Choroid plexus epithelial cell (primary cell): ENCODE measurements at regions not wholly inside any gene's neighbourhood (a gene's known extent, or its start where the extent isn't known, plus 50 kb on each side); places are given as distances from the start of the nearest gene placed in this dataset.

Experiments
- DNase-seq: peaks from one replicate; pipeline ENCODE4 v3.0.0-alpha.2; 2010; ENCODE audit warnings: low read depth
- H3K4me3 ChIP-seq: 2 replicates; pipeline ENCODE4 v1.5.1; 2011; ENCODE audit warnings: low read depth, mild to moderate bottlenecking, control low read depth, low read length, moderate library complexity
- TF ChIP-seq, protein P1 (sequence below): conservative IDR thresholded peaks from 2 replicates; pipeline ENCODE4 v1.5.1; 2011; ENCODE audit warnings: low read depth, mild to moderate bottlenecking, control low read depth, inconsistent platforms, low read length, moderate library complexity

DNA sequence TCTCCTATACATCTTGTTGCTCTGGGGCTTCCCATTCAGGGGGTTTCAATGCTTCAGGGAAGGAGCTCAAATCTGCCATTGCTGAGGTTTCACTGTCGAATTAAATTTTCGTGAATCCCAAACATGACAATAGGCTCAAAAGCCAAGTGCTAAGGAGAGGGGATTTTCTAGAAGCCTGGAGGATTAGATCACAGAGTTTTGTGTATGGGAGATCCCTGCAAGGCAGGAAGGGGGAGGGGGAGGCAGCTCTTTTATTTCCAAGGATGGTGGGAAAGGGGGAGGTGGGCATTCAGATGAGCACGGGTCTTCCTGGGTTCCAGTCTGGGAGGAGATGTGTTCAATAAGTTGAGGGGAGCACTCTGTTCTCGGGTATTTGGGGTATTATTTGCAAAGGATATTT lies 69.9 kb upstream of the DLG1 start:
- DNase-seq, result no peak
- TF ChIP-seq, protein P1, sequence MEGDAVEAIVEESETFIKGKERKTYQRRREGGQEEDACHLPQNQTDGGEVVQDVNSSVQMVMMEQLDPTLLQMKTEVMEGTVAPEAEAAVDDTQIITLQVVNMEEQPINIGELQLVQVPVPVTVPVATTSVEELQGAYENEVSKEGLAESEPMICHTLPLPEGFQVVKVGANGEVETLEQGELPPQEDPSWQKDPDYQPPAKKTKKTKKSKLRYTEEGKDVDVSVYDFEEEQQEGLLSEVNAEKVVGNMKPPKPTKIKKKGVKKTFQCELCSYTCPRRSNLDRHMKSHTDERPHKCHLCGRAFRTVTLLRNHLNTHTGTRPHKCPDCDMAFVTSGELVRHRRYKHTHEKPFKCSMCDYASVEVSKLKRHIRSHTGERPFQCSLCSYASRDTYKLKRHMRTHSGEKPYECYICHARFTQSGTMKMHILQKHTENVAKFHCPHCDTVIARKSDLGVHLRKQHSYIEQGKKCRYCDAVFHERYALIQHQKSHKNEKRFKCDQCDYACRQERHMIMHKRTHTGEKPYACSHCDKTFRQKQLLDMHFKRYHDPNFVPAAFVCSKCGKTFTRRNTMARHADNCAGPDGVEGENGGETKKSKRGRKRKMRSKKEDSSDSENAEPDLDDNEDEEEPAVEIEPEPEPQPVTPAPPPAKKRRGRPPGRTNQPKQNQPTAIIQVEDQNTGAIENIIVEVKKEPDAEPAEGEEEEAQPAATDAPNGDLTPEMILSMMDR, result no peak
- no peak overlapping the region for H3K4me3 ChIP-seq

DNA sequence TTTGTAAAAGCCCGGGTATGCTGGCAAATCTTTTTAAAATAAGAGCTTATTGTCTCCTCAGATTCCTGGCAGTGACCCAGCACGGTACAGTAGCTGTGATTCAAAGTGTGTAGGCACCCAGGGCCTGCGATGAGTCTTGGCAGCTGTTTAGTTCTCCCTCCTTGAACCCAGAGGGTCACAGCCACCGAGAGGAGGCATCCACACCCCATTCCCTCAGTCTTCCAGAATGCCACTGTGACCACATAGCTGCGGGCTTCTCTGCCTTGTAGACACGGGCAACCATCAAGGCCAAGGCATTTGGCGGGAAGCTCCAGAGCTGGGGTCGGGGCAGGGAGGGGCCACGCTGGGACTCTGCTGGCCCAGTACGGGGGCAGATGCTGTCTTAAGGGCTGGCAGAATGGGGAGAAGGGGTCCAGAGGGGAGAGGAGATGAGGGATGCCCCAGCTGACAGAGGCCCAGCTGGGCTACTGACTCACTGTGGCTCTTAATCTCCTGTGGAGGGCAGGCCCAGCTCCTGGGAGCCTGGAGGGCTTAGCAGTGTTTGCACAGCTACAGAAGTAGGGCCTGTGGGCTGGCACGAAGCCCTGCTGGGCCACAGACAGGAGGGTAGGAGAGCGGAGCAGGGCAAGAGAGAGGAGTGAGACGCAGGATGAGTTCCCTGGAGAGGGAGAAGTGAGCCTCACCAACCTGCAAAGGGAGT lies 68.8 kb upstream of the DLG1 start:
- DNase-seq, result peak; percentile 64
- TF ChIP-seq, protein P1, result no peak
- H3K4me3 ChIP-seq, result no peak overlapping the region

DNA sequence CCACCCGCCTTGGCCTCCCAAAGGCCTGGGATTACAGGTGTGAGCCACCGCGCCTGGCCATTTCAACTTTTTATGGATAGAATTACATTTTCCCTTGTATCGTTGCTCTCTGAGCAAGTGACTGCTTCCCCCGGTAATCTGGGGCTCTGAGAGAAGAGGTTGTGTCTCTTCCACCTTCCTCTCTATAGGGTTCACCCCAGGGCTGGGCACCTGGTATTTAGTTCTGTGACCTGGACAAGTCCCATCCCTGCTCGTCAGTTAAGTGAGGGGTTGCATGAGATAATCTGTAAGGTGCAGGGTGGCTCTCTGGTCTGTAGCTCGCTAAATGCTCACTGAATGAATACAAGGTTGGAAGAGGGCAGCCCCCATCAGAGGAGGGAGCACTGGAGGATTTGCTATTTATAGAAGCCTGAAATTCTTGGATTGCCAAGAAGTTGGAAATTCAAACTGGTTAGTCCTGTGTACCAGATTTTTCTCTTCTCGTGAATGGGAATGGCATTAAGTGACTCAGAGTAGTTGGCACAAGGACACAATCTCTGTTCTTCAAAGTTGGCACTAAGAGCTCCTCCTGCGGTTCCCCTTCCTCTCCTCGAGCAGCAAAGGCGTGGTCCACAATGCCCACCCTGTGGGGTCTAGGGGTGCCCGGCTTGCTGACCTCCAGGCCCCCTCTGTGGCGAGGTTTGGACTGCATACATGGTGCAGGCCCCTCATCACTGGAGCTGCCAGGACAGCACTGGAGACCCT lies 68.1 kb upstream of the DLG1 start:
- no peak for DNase-seq
- TF ChIP-seq, protein P1, result no peak
- H3K4me3 ChIP-seq, result no peak overlapping the region

DNA sequence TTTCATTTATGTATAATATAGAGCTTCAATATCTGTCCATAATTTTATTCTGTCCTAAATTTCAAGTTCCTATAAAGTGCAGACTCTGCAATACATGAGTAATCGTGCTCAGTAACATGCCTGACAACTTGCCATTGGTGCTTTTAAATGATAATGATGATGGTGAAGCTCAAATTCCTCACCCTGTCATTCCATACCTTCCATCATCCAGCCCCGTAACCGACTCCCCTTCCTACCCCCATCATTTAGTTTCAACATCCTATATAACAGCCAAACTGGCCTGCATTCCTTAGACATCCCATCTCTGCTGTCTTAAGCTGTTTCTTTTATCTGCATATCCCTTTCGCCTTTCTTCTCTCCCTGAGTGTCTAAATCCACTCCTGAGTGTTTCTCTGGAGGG lies 67.2 kb upstream of the DLG1 start:
- TF ChIP-seq, protein P1, result no peak
- DNase-seq, result no peak

DNA sequence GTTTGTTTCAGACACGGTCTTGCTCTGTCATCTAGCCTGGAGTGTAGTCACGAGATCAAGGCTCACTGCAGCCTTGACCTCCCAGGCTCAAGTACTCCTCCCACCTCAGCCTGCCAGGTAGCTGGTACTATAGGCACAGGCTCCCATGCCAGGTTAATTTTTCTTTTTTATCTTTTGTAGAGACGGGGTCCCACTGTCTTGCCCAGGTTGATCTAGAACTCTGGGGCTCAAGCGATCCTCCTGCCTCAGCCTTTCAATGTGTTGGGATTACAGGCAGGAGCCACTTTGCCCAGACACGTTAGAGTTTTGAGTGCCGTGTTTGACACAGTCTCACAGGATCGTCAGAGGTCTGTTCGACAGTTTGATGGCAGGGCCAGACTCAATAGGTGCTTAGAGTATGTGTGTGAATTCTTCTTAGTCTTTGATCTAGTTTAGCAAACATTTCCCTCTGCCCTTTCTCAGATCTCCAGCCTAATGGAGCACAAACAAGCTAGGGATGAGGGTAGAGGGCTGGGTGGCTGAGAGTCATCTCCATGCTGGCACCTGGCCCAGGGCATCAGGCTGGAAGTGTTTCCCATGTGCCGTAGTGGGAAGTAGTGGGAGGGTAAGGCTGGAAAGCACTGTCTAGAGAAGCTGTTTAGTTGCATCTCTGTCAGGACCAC lies 66.1 kb upstream of the DLG1 start:
- TF ChIP-seq, protein P1, result no peak
- no peak for DNase-seq
- H3K4me3 ChIP-seq, result no peak overlapping the region

More for the DNA sequence above, 67.2 kb upstream of the DLG1 start:
- H3K4me3 ChIP-seq, result no peak overlapping the region

DNA sequence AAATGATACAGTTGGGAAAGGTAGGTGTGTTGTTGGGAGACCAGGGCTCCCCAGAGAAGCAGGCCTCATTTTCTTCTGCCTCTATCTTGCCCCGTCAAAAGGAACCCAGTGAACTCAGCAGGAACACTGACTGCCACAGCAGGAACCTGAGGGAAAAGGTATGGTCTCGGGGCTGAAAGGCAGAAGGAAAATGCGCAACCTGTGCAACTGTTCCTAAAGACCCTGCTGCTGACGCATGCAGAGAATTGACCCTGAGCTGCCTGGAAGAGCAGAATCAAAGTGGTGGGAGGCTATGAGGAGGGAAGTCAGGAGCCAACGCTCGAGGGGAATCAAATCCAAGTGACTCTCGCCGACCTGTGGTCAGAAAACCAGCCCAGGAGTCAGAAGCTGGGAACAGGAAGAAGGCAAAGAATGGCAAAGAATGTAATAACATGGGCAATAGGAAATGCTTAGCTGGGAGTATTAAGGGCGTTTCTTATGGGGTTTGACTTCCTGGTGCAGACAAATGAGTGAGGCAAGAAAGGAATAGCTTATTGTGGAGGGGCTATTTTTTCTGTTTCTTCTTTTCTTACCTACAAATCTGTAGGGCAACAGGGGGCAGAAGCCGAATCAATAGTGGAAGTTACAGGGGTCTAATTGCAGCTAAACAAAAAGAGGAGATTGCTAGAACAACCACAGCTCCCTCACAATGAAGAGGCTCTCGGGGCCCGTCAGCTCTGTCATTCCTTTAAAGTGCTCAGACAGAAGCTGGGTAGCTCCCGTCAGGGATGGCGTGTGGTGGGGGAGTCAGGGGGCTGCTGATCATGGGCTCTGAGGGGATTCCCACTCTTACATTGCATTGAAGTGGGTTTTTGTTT lies 65.4 kb upstream of the DLG1 start:
- H3K4me3 ChIP-seq, result no peak overlapping the region
- no peak for DNase-seq
- TF ChIP-seq, protein P1, result no peak
